ENCODE measurements at regions not wholly inside any gene's neighbourhood (a gene's known extent, or its start where the extent isn't known, plus 50 kb on each side); places are given as distances from the start of the nearest gene placed in this dataset.

DNA sequence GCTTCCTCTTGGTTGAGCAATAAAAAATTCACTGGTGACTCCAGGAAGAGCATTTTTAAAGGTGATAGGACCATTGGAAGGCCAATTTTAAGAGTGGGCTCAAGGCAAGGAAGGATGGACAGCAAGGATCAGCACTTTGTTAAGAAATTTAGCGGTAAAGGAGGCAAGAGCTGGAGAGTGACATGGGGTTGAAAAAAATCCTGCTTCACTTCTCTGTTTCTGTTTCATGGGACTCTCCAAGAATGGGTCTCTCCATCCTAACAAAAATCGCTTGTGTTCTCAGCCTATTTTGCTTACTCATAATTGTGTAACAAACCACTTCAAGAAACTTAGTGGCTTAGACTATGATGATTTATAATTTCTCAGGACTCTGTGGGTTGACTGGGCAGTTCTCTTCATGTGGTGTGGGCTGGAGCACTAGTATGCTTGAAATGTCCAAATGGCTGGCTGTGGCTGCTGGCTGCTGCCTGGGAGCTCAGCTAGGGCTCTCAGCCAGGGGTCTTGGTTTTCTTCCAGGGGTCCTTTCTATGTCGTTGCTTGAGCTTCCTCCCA lies 59.8 kb upstream of the ZNRF2 start:
- no peak for TF ChIP-seq EP300 (conservative IDR thresholded peaks at IDR 0.05; ENCODE audit: poor library complexity, severe bottlenecking)
- no peak for TF ChIP-seq POLR2AphosphoS5 (IDR thresholded peaks at IDR 0.05)
- TF ChIP-seq, protein P1, sequence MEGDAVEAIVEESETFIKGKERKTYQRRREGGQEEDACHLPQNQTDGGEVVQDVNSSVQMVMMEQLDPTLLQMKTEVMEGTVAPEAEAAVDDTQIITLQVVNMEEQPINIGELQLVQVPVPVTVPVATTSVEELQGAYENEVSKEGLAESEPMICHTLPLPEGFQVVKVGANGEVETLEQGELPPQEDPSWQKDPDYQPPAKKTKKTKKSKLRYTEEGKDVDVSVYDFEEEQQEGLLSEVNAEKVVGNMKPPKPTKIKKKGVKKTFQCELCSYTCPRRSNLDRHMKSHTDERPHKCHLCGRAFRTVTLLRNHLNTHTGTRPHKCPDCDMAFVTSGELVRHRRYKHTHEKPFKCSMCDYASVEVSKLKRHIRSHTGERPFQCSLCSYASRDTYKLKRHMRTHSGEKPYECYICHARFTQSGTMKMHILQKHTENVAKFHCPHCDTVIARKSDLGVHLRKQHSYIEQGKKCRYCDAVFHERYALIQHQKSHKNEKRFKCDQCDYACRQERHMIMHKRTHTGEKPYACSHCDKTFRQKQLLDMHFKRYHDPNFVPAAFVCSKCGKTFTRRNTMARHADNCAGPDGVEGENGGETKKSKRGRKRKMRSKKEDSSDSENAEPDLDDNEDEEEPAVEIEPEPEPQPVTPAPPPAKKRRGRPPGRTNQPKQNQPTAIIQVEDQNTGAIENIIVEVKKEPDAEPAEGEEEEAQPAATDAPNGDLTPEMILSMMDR (IDR thresholded peaks at IDR 0.05; ENCODE audit: poor library complexity, severe bottlenecking) = no peak
- TF ChIP-seq TAF1 (IDR thresholded peaks at IDR 0.05; ENCODE audit: low read depth) = no peak
- TF ChIP-seq EZH2 (IDR thresholded peaks at IDR 0.05; ENCODE audit: borderline replicate concordance, insufficient read depth, low read length, poor library complexity, severe bottlenecking) = no peak
- TF ChIP-seq, protein P2, sequence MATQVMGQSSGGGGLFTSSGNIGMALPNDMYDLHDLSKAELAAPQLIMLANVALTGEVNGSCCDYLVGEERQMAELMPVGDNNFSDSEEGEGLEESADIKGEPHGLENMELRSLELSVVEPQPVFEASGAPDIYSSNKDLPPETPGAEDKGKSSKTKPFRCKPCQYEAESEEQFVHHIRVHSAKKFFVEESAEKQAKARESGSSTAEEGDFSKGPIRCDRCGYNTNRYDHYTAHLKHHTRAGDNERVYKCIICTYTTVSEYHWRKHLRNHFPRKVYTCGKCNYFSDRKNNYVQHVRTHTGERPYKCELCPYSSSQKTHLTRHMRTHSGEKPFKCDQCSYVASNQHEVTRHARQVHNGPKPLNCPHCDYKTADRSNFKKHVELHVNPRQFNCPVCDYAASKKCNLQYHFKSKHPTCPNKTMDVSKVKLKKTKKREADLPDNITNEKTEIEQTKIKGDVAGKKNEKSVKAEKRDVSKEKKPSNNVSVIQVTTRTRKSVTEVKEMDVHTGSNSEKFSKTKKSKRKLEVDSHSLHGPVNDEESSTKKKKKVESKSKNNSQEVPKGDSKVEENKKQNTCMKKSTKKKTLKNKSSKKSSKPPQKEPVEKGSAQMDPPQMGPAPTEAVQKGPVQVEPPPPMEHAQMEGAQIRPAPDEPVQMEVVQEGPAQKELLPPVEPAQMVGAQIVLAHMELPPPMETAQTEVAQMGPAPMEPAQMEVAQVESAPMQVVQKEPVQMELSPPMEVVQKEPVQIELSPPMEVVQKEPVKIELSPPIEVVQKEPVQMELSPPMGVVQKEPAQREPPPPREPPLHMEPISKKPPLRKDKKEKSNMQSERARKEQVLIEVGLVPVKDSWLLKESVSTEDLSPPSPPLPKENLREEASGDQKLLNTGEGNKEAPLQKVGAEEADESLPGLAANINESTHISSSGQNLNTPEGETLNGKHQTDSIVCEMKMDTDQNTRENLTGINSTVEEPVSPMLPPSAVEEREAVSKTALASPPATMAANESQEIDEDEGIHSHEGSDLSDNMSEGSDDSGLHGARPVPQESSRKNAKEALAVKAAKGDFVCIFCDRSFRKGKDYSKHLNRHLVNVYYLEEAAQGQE (IDR thresholded peaks at IDR 0.05; ENCODE audit: borderline replicate concordance) = no peak
- no peak for TF ChIP-seq RAD21 (conservative IDR thresholded peaks at IDR 0.05)
- no peak for TF ChIP-seq SMC3 (conservative IDR thresholded peaks at IDR 0.05; ENCODE audit: poor library complexity)
- TF ChIP-seq MXI1 (conservative IDR thresholded peaks at IDR 0.05; ENCODE audit: poor library complexity, severe bottlenecking) = no peak

All from neural cell (in vitro differentiated cells).